LNCAP (cell line): ENCODE measurements at regions not wholly inside any gene's neighbourhood (a gene's known extent, or its start where the extent isn't known, plus 50 kb on each side); places are given as distances from the start of the nearest gene placed in this dataset.

Experiments
- CTCF ChIP-seq: fragments of 450-650 bp; IDR thresholded peaks from 2 replicates; pipeline ENCODE4 v1.5.1; 2017; ENCODE audit warnings: mild to moderate bottlenecking

DNA sequence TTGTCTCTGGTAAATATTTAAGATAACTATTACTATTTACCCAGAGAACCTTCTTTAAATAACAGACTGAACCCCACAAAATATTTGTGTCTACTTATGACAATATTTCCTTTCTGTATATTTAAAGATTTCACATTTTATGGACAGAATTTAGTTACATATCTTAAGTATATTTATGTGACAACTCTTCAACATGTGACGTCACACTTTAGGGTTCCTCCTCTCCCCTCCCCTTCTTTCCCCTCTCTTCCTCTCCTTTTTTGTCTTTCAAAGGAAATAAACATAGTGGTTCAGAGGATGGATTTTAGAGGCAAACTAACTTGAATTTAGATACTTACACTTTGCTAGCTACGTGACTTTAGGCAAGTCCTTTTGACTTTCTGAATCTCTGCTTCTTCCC, 655.6 kb upstream of the NUDT12 start:
- TF ChIP-seq CTCF = no peak

GRCh38 chr5:104213216-104213615, 650.6 kb upstream of the NUDT12 start:
- TF ChIP-seq CTCF = no peak

- TF ChIP-seq CTCF = no peak
These were observed 637.2 kb upstream of the NUDT12 start for GRCh38 chr5:104199771-104200170.

- TF ChIP-seq CTCF = no peak
These were observed 635.6 kb upstream of the NUDT12 start for GRCh38 chr5:104198156-104198555.

DNA sequence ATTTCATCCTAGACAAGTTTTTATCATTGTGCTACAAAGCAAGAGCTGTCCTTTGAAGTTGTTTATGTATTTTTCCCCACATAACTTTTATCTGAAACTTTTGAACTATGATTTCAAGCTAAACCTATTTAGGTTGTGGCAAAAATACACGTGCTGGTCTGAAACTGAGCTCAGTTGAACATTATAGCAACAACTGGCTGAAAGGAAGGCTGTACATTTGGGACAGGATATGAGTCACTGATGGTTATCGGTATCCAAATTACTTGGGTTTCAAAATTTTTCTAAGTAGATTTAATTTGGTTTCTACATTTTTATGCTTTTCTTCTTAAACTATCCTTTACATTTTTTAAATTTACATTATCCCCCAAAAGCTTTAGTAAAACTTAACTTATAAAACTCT, 627.3 kb upstream of the NUDT12 start:
- no peak for TF ChIP-seq CTCF

DNA sequence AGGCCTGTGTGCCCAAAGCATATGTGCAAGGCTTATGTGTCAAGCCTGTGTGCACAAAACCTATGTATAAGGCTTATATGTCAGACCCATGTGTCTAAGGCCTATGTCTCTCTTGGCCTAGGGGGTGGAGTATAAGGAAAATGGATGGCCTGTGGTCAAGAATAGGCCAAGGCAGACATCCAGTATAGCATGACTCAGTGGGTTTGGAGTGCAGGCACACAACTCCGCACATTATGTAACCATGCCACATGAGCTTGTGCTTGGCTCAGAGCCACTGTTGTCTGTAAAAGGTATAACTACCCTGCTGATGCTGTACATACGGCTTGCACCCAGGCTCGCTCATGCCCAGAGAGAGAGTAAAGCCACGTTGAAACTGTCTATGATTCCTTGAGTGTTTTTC, 626.4 kb upstream of the NUDT12 start:
- TF ChIP-seq CTCF = no peak

GRCh38 chr5:104187656-104188055, 625.1 kb upstream of the NUDT12 start:
- no peak for TF ChIP-seq CTCF

GRCh38 chr5:104186510-104186909, 623.9 kb upstream of the NUDT12 start:
- TF ChIP-seq CTCF = no peak
